ENCODE measurements at regions not wholly inside any gene's neighbourhood (a gene's known extent, or its start where the extent isn't known, plus 50 kb on each side); places are given as distances from the start of the nearest gene placed in this dataset.

DNA sequence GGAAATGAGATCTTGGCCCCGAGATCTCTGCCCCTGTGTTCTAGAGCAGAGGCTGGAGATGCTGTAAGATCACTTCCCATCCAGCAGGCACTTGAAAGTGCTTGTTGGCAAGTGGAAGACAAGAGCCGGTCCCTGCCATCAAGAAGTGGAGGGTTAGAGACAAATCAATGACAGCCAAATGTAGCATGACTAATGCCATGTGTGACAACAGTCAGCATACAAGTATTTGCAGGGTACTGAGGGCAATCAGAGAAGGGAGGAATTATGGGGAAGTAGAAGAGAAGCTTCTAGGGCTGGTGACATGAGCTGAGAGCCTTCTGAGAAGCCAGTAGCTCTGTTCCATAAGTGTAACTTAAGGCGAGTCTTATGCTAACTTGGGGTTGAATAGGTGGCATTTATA lies 58.6 kb downstream of the TMEM17 start:
- no peak overlapping the region for H3K4me3 ChIP-seq (replicated peaks; ENCODE audit: low read depth, low read length)
- no peak for DNase-seq (ENCODE audit: extremely low read depth, low read depth)
- no peak for TF ChIP-seq CTCF (IDR thresholded peaks at IDR 0.05; ENCODE audit: low read depth, low read length, missing control alignments)

GRCh38 chr2:62446491-62446890 lies 59.5 kb downstream of the TMEM17 start:
- TF ChIP-seq CTCF (IDR thresholded peaks at IDR 0.05; ENCODE audit: low read depth, low read length, missing control alignments), result no peak
- DNase-seq (ENCODE audit: extremely low read depth, low read depth), result no peak
- no peak overlapping the region for H3K4me3 ChIP-seq (replicated peaks; ENCODE audit: low read depth, low read length)

GRCh38 chr2:62443886-62444285 lies 62.1 kb downstream of the TMEM17 start:
- no peak for TF ChIP-seq CTCF (IDR thresholded peaks at IDR 0.05; ENCODE audit: low read depth, low read length, missing control alignments)
- no peak for DNase-seq (ENCODE audit: extremely low read depth, low read depth)
- H3K4me3 ChIP-seq (replicated peaks; ENCODE audit: low read depth, low read length), result no peak overlapping the region

GRCh38 chr2:62443471-62443870 lies 62.5 kb downstream of the TMEM17 start:
- no peak for TF ChIP-seq CTCF (IDR thresholded peaks at IDR 0.05; ENCODE audit: low read depth, low read length, missing control alignments)
- no peak overlapping the region for H3K4me3 ChIP-seq (replicated peaks; ENCODE audit: low read depth, low read length)
- no peak for DNase-seq (ENCODE audit: extremely low read depth, low read depth)

DNA sequence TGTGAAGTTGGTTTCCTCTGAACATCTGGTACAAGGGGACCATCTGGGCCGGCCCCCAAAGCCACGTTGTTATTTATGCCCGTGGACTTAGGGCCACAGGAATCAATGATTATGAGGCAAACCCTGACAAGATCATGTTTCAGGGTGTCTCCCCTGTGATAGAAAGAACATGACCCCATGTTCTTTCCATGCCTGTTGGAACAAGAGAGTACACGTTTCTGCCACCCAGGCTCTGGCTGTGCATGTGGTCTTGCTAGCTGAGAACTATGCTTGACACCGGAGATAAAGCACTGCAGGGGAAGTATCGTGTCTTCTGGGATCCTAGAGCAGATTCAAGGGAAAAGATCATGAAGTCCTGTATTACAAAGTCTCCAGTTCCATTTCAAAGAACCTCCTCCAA lies 64.2 kb downstream of the TMEM17 start:
- DNase-seq (ENCODE audit: extremely low read depth, low read depth), result no peak
- TF ChIP-seq CTCF (IDR thresholded peaks at IDR 0.05; ENCODE audit: low read depth, low read length, missing control alignments), result no peak
- H3K4me3 ChIP-seq (replicated peaks; ENCODE audit: low read depth, low read length), result no peak overlapping the region

- no peak overlapping the region for H3K4me3 ChIP-seq (replicated peaks; ENCODE audit: low read depth, low read length)
- no peak for TF ChIP-seq CTCF (IDR thresholded peaks at IDR 0.05; ENCODE audit: low read depth, low read length, missing control alignments)
- no peak for DNase-seq (ENCODE audit: extremely low read depth, low read depth)
Measured at GRCh38 chr2:62441421-62441820, 64.6 kb downstream of the TMEM17 start.

DNA sequence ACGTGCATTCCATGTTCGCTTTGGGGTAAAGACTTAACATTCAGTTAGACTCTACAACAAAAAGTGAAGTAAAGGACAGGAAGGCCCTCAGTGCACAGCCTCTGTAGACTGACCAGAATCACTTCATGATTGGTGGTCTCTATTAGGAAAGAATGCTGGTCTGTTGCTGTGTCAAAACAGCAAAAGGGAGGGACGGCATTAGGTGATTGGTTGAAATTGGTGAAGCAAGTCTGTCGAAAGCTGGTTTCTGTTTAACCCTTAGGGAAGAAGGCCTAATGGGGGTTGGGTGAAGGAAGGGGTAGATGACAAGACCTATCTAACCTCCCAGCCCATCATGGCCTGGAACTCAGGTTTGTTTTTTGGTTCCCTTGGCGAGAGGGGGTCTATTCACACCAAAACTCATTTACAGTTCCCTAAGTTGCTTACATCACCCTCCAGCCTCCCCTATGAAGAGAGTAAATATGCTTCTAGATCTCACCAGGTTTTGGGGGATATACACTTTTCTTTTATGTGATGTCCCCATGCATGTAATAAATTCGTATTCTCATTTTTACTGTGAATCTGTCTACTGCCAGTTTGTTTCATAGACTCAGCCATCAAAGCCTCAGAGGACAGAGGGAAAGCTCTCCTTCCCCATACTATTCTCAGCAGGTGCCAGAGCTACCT lies 65.6 kb downstream of the TMEM17 start:
- DNase-seq (ENCODE audit: extremely low read depth, low read depth), result no peak
- H3K4me3 ChIP-seq (replicated peaks; ENCODE audit: low read depth, low read length), result no peak overlapping the region
- TF ChIP-seq CTCF (IDR thresholded peaks at IDR 0.05; ENCODE audit: low read depth, low read length, missing control alignments), result no peak

All from HFF-Myc (cell line).